ENCODE measurements at regions not wholly inside any gene's neighbourhood (a gene's known extent, or its start where the extent isn't known, plus 50 kb on each side); places are given as distances from the start of the nearest gene placed in this dataset.

GRCh38 chr10:24136070-24136469 lies 72.9 kb upstream of the KIAA1217 start (continued):
- TF ChIP-seq PML (IDR thresholded peaks at IDR 0.05; ENCODE audit: low read length) (no peak), CREM (IDR thresholded peaks at IDR 0.05; ENCODE audit: low read depth) (no peak), ZZZ3 (IDR thresholded peaks at IDR 0.05; ENCODE audit: control insufficient read depth, insufficient read length, low read depth) (no peak), SMARCA5 (IDR thresholded peaks at IDR 0.05) (no peak)

DNA sequence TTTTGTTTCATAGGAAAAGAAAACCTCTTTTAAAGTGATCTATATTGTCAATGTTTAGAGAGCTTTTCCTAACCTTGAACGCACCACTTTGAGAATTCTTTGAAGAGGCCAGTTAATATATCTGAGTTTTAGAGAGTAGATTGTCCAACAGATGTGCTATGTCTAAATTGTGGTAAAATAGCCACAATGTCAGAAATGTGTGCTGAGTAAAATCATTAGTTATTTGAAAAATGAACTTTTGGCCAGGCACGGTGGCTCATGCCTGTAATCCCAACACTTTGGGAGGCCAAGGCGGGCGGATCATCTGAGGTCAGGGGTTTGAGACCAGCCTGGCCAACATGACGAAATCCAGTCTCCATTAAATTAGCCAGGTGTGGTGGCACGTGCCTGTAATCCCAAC lies 61.6 kb upstream of the KIAA1217 start:
- TF ChIP-seq ZZZ3 (IDR thresholded peaks at IDR 0.05; ENCODE audit: control insufficient read depth, insufficient read length, low read depth) (no peak), SUPT20H (IDR thresholded peaks at IDR 0.05; ENCODE audit: borderline replicate concordance, control insufficient read depth, low read depth, low read length) (no peak), HCFC1 (IDR thresholded peaks at IDR 0.05; ENCODE audit: low read length) (no peak), ASH2L (IDR thresholded peaks at IDR 0.05; ENCODE audit: borderline replicate concordance, low read depth) (no peak), CEBPZ (IDR thresholded peaks at IDR 0.05; ENCODE audit: low read depth, low read length) (no peak)
- in situ Hi-C loops (cut with MboI) (no loop called here), intact Hi-C loops (cut with micrococcal nuclease; ENCODE audit: unreplicated experiment) (no loop called here)
- POLR2A ChIA-PET, result no interaction called here
- ATAC-seq (no peak), DNase-seq (ENCODE audit: low read depth, low spot score) (no peak), FAIRE-seq (no peak)
- no peak overlapping the region for H3K4me2 ChIP-seq (ENCODE audit: control insufficient read depth, insufficient read depth)
- no peak overlapping the region for H3K27ac ChIP-seq (ENCODE audit: control insufficient read depth, insufficient read depth)
- H2AFZ ChIP-seq (ENCODE audit: control insufficient read depth, low read depth, low read length), result no peak overlapping the region
- H3K4me1 ChIP-seq (ENCODE audit: control insufficient read depth, insufficient read depth, low read length), result no peaks in the 10 kb centered on the region
- H3K36me3 ChIP-seq (ENCODE audit: control insufficient read depth in 2 of 2, insufficient read depth in 2 of 2, low read length in 1 of 2), result no peaks in the 10 kb centered on the region
- RAD21 ChIA-PET (ENCODE audit: unreplicated experiment), result no interaction called here
- CTCF ChIA-PET, result no interaction called here
- H4K20me1 ChIP-seq (ENCODE audit: control insufficient read depth, insufficient read depth), result no peaks in the 10 kb centered on the region
- BruUV-seq (replicated peaks), result no TSS peak
- no peak overlapping the region for H3K9ac ChIP-seq (ENCODE audit: control insufficient read depth, insufficient read depth, low read length)
- SMC1A ChIA-PET (ENCODE audit: uncharacterized antibody, unreplicated experiment), result interaction anchor here (0.7 kb wide), 1 partner anchor 120 kb away, joined by 3 read pairs; no protein-coding TSS in a partner anchor
- no peak overlapping the region for H3K4me3 ChIP-seq
- H3K9me3 ChIP-seq (replicated peaks; ENCODE audit: control insufficient read depth, insufficient read depth, low read length), result no peaks in the 10 kb centered on the region
- 39% methylated on average over 6 of the region's 6 CpGs for WGBS (ENCODE audit: insufficient coverage, insufficient replicate concordance, low lambda C conversion rate, missing lambda C conversion rate)
- H3K27me3 ChIP-seq (replicated peaks in 1 of 2; ENCODE audit: control insufficient read depth in 2 of 2, insufficient read depth in 2 of 2, low read length in 1 of 2), result no peaks in the 10 kb centered on the region
- H3K79me2 ChIP-seq (ENCODE audit: control insufficient read depth, insufficient read depth, low read length), result no peaks in the 10 kb centered on the region

Data from GM12878 (cell line).